ENCODE measurements at regions not wholly inside any gene's neighbourhood (a gene's known extent, or its start where the extent isn't known, plus 50 kb on each side); places are given as distances from the start of the nearest gene placed in this dataset.

GRCh38 chr16:63005356-63005755, 969.1 kb upstream of the CDH8 start:
- H3K4me3 ChIP-seq, result no peak overlapping the region
- no peaks in the 10 kb centered on the region for H3K36me3 ChIP-seq
- no peak overlapping the region for H3K27ac ChIP-seq
- 59 to 60% methylated on average over 1 to 3 of the region's 3 CpGs for WGBS, 2 donors (ENCODE audit: low coverage in 1 of 2)
- H3K4me1 ChIP-seq, result no peaks in the 10 kb centered on the region
- TF ChIP-seq CTCF (IDR thresholded peaks at IDR 0.05), result no peak
- TF ChIP-seq POLR2A (IDR thresholded peaks at IDR 0.05), result no peak
- TF ChIP-seq EP300 (IDR thresholded peaks at IDR 0.05; ENCODE audit: low read depth), result no peak
- TF ChIP-seq POLR2AphosphoS5 (IDR thresholded peaks at IDR 0.05), result no peak
- no peaks in the 10 kb centered on the region for H3K27me3 ChIP-seq
- in situ Hi-C loops (cut with MboI; ENCODE audit: low pct_ligation_motif_present in 1 of 4, low pct_unique_long_range_greater_than_20kb in 1 of 4, low sequenced_read_pairs in 3 of 4) (no loop called here), intact Hi-C loops (cut with DNase I; ENCODE audit: low total_unique reads) (no loop called here)
- peaks cover 0 to 2% of the 10 kb centered on the region in 2 donors for H3K9me3 ChIP-seq
- no peak for DNase-seq

GRCh38 chr16:62989480-62989879, 953.2 kb upstream of the CDH8 start:
- TF ChIP-seq CTCF (IDR thresholded peaks at IDR 0.05) (no peak), EP300 (IDR thresholded peaks at IDR 0.05; ENCODE audit: low read depth) (no peak), POLR2AphosphoS5 (IDR thresholded peaks at IDR 0.05) (no peak), POLR2A (IDR thresholded peaks at IDR 0.05) (no peak)
- in situ Hi-C loops (cut with MboI; ENCODE audit: low pct_ligation_motif_present in 1 of 4, low pct_unique_long_range_greater_than_20kb in 1 of 4, low sequenced_read_pairs in 3 of 4), result no loop called here
- H3K4me3 ChIP-seq, result no peak overlapping the region
- H3K36me3 ChIP-seq, result no peaks in the 10 kb centered on the region
- DNase-seq, result no peak
- no peak overlapping the region for H3K27ac ChIP-seq
- H3K9me3 ChIP-seq, result no peaks in the 10 kb centered on the region
- intact Hi-C loops (cut with DNase I; ENCODE audit: low total_unique reads), result no loop called here
- 67 to 74% methylated on average over 1 of the region's 1 CpG for WGBS, 2 donors (ENCODE audit: low coverage in 1 of 2)
- no peaks in the 10 kb centered on the region for H3K27me3 ChIP-seq
- H3K4me1 ChIP-seq, result no peaks in the 10 kb centered on the region

- intact Hi-C loops (cut with DNase I; ENCODE audit: low total_unique reads), result no loop called here
- Histone ChIP-seq H3K4me3 (no peak overlapping the region), H3K36me3 (no peaks in the 10 kb centered on the region), H3K4me1 (no peaks in the 10 kb centered on the region), H3K27ac (no peak overlapping the region), H3K9me3 (no peaks in the 10 kb centered on the region), H3K27me3 (no peaks in the 10 kb centered on the region)
- no peak for TF ChIP-seq EP300 (IDR thresholded peaks at IDR 0.05; ENCODE audit: low read depth)
- TF ChIP-seq POLR2A (IDR thresholded peaks at IDR 0.05), result no peak
- TF ChIP-seq POLR2AphosphoS5 (IDR thresholded peaks at IDR 0.05), result no peak
- no peak for TF ChIP-seq CTCF (IDR thresholded peaks at IDR 0.05)
- DNase-seq, result no peak
- in situ Hi-C loops (cut with MboI; ENCODE audit: low pct_ligation_motif_present in 1 of 4, low pct_unique_long_range_greater_than_20kb in 1 of 4, low sequenced_read_pairs in 3 of 4), result no loop called here
- 83 to 93% methylated on average over 1 of the region's 1 CpG for WGBS, 2 donors (ENCODE audit: low coverage in 1 of 2)
Observed at GRCh38 chr16:62985722-62986121, 949.5 kb upstream of the CDH8 start.

- Histone ChIP-seq H3K9me3 (no peaks in the 10 kb centered on the region), H3K36me3 (no peaks in the 10 kb centered on the region), H3K4me1 (no peaks in the 10 kb centered on the region), H3K27me3 (no peaks in the 10 kb centered on the region), H3K27ac (no peak overlapping the region), H3K4me3 (no peak overlapping the region)
- DNase-seq, result no peak
- no peak for TF ChIP-seq EP300 (IDR thresholded peaks at IDR 0.05; ENCODE audit: low read depth)
- TF ChIP-seq POLR2AphosphoS5 (IDR thresholded peaks at IDR 0.05), result no peak
- no peak for TF ChIP-seq CTCF (IDR thresholded peaks at IDR 0.05)
- TF ChIP-seq POLR2A (IDR thresholded peaks at IDR 0.05), result no peak
- intact Hi-C loops (cut with DNase I; ENCODE audit: low total_unique reads), result no loop called here
- in situ Hi-C loops (cut with MboI; ENCODE audit: low pct_ligation_motif_present in 1 of 4, low pct_unique_long_range_greater_than_20kb in 1 of 4, low sequenced_read_pairs in 3 of 4), result no loop called here
Observed at GRCh38 chr16:62978451-62978850, 942.2 kb upstream of the CDH8 start.

Measured in transverse colon (tissue), 4 donors.